Colonic mucosa (tissue), 4 donors: ENCODE measurements at regions not wholly inside any gene's neighbourhood (a gene's known extent, or its start where the extent isn't known, plus 50 kb on each side); places are given as distances from the start of the nearest gene placed in this dataset.

ENCODE experiments used
- DNase-seq: peaks from one replicate; pipeline ENCODE4 v3.0.0-alpha.2; 2020
- H3K27ac ChIP-seq: fragments of 200-600 bp; one replicate; pipeline ENCODE4 v1.8.0; 2021
- H3K27me3 ChIP-seq: fragments of 200-600 bp; one replicate; pipeline ENCODE4 v1.8.0; 2021
- H3K36me3 ChIP-seq: fragments of 200-600 bp; one replicate; pipeline ENCODE4 v1.8.0; 2021
- H3K4me1 ChIP-seq: fragments of 200-600 bp; one replicate; pipeline ENCODE4 v1.8.0; 2021; ENCODE audit warnings: mild to moderate bottlenecking
- H3K4me3 ChIP-seq: fragments of 200-600 bp; one replicate; pipeline ENCODE4 v1.8.0; 2021
- H3K9ac ChIP-seq, 2 donors: one replicate each; pipeline ENCODE4 v1.7.0; 2013; ENCODE audit warnings: control low read depth in 2 of 2, low read depth in 2 of 2, low read length in 2 of 2
- H3K9me3 ChIP-seq: fragments of 200-600 bp; one replicate; pipeline ENCODE4 v1.8.0; 2021
- CTCF ChIP-seq: fragments of 200-600 bp; IDR thresholded peaks from one replicate; pipeline ENCODE4 v1.8.0; 2022; ENCODE audit warnings: antibody characterized with exemption, mild to moderate bottlenecking
- intact Hi-C: fragments of 100-400 bp; cut with DNase I; formaldehyde crosslinking; loops from one replicate; pipeline ENCODE4 v1.14.1; 2022
- donor health status: healthy.
- donor health status: DM: no; HTN: no; CAD: no.
- donor health status: DM: no; HTN: no; CAD: no.

DNA sequence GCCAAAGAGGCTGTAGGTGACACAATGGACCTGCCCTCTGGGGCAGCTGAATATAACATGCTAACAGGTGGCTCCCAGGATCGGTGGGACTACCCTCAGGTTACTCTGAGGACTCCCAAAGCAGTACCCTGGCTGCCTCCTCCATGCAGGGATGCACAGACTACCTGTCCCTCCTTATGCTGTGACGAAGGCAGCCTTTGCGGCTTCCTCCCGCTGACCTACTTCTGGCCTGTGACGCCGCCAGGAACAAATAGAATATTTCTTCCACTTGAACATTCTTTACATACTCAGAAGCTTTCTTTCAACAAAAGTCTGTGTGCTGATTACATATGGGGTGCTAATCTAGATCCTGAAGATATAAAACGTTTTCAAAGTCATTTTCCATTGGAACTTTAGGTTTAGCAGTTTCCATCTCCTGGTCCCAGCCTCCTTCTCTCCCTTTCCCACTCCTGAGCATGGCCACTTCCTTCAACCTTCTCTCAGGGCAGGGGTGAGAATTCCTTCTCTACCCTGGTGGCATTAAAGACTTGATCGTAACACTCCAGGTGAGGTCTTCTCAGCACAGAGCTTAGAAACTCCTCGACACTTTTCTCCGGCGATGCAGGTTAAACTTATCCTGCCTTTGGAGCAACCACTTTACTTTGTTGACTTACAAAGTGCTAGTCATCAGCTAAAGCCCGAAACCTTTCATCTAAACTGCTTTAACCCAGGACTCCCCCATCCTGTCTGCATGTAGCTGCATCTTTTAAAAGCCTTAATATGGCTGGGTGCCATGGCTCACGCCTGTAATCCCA lies 58.9 kb upstream of the STK17B start:
- H3K27ac ChIP-seq: peak overlapping the region; percentile 26
- no peak overlapping the region for H3K4me3 ChIP-seq
- H3K27me3 ChIP-seq: no peaks in the 10 kb centered on the region
- H3K36me3 ChIP-seq: no peaks in the 10 kb centered on the region
- H3K4me1 ChIP-seq: no peaks in the 10 kb centered on the region
- intact Hi-C loops: no loop called here
- no peaks in the 10 kb centered on the region for H3K9me3 ChIP-seq
- H3K9ac ChIP-seq: no peak overlapping the region
- TF ChIP-seq CTCF: no peak
- DNase-seq: peak; percentile 31

GRCh38 chr2:196233021-196233804 lies 61.8 kb upstream of the STK17B start:
- TF ChIP-seq CTCF: no peak
- no peaks in the 10 kb centered on the region for H3K9me3 ChIP-seq
- intact Hi-C loops: no loop called here
- H3K27ac ChIP-seq: peak overlapping the region; percentile 45
- no peak overlapping the region for H3K9ac ChIP-seq
- DNase-seq: peak; percentile 48
- H3K4me1 ChIP-seq: no peaks in the 10 kb centered on the region
- H3K36me3 ChIP-seq: no peaks in the 10 kb centered on the region
- H3K27me3 ChIP-seq: no peaks in the 10 kb centered on the region
- H3K4me3 ChIP-seq: no peak overlapping the region

- Histone ChIP-seq H3K27me3 (no peaks in the 10 kb centered on the region), H3K4me3 (no peak overlapping the region), H3K36me3 (no peaks in the 10 kb centered on the region), H3K9ac (no peak overlapping the region), H3K27ac (peak overlapping the region; percentile 45), H3K9me3 (no peaks in the 10 kb centered on the region), H3K4me1 (no peaks in the 10 kb centered on the region)
- no peak for TF ChIP-seq CTCF
- no peak for DNase-seq
- intact Hi-C loops: no loop called here
Measured at GRCh38 chr2:196233805-196234475, 62.6 kb upstream of the STK17B start.

DNA sequence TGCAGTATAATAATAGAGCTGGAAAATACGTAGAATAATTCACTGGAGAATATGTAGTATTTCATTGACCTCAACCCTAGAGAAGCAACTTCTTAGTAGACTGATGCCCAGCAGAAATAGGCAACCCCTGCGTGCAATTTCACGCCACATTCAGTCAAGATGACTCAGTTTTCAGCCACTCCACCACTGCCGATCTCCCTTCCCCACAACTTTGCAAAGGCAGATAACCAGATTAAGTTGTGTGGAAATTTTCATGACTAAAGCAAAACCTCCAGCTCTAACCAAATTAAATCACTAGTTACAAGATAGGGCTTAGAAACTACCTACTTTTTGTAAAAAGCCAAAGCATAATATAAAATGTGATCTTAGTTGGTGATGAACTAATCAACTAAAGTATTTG lies 63.3 kb upstream of the STK17B start:
- Histone ChIP-seq H3K9me3 (no peaks in the 10 kb centered on the region), H3K27ac (peak overlapping the region; percentile 45), H3K4me1 (peaks cover 3% of the 10 kb centered on the region), H3K4me3 (no peak overlapping the region), H3K27me3 (no peaks in the 10 kb centered on the region), H3K36me3 (no peaks in the 10 kb centered on the region), H3K9ac (no peak overlapping the region)
- no peak for DNase-seq
- intact Hi-C loops: no loop called here
- no peak for TF ChIP-seq CTCF

GRCh38 chr2:196238836-196239380 lies 67.5 kb upstream of the STK17B start:
- H3K4me1 ChIP-seq: peaks cover 5% of the 10 kb centered on the region
- H3K4me3 ChIP-seq: no peak overlapping the region
- peak overlapping the region; percentile 45 for H3K27ac ChIP-seq
- H3K9me3 ChIP-seq: no peaks in the 10 kb centered on the region
- no peak for DNase-seq
- H3K36me3 ChIP-seq: no peaks in the 10 kb centered on the region
- H3K9ac ChIP-seq: no peak overlapping the region
- intact Hi-C loops: no loop called here
- TF ChIP-seq CTCF: no peak
- no peaks in the 10 kb centered on the region for H3K27me3 ChIP-seq
